H9 (cell line): ENCODE measurements at regions not wholly inside any gene's neighbourhood (a gene's known extent, or its start where the extent isn't known, plus 50 kb on each side); places are given as distances from the start of the nearest gene placed in this dataset.

Source experiments
- DNase-seq: peaks from one replicate; pipeline ENCODE4 v3.0.0-alpha.2; 2017
- H2AFZ ChIP-seq: one replicate; pipeline ENCODE4 v1.6.1; 2013; ENCODE audit warnings: mild to moderate bottlenecking, low read length, control low read depth, moderate library complexity
- H2AK5ac ChIP-seq: 2 replicates; pipeline ENCODE4 v1.6.1; 2013; ENCODE audit warnings: low read length, control low read depth, mixed read lengths; ENCODE audit not compliant: insufficient read length
- H2BK120ac ChIP-seq: one replicate; pipeline ENCODE4 v1.6.1; 2013; ENCODE audit warnings: low read depth, mild to moderate bottlenecking, low read length, control low read depth, inconsistent platforms; ENCODE audit not compliant: poor library complexity, severe bottlenecking
- H2BK12ac ChIP-seq: 2 replicates; pipeline ENCODE4 v1.6.1; 2013; ENCODE audit warnings: low read length, control low read depth, mixed read lengths, low read depth; ENCODE audit not compliant: insufficient read length
- H2BK15ac ChIP-seq: 2 replicates; pipeline ENCODE4 v1.6.1; 2013; ENCODE audit warnings: low read depth, low read length, control low read depth
- H2BK20ac ChIP-seq: one replicate; pipeline ENCODE4 v1.6.1; 2013; ENCODE audit warnings: low read depth, mild to moderate bottlenecking, low read length, control low read depth, inconsistent platforms; ENCODE audit not compliant: poor library complexity, severe bottlenecking
- H2BK5ac ChIP-seq: 2 replicates; pipeline ENCODE4 v1.6.1; 2013; ENCODE audit warnings: low read length, control low read depth, mixed read lengths; ENCODE audit not compliant: insufficient read length
- H3K14ac ChIP-seq: 2 replicates; pipeline ENCODE4 v1.6.1; 2013; ENCODE audit warnings: low read length, control low read depth; ENCODE audit not compliant: insufficient read depth
- H3K18ac ChIP-seq: 2 replicates; pipeline ENCODE4 v1.6.1; 2013; ENCODE audit warnings: low read depth, mild to moderate bottlenecking, mixed read lengths, low read length, control low read depth; ENCODE audit not compliant: insufficient read length
- H3K23ac ChIP-seq: 2 replicates; pipeline ENCODE4 v1.6.1; 2013; ENCODE audit warnings: low read length, control low read depth, mixed read lengths, low read depth; ENCODE audit not compliant: insufficient read length
- H3K23me2 ChIP-seq: 2 replicates; pipeline ENCODE4 v1.6.1; 2013; ENCODE audit warnings: low read depth, mild to moderate bottlenecking, mixed read lengths, low read length, control low read depth; ENCODE audit not compliant: insufficient read length, poor library complexity, severe bottlenecking
- H3K27ac ChIP-seq: 2 replicates; pipeline ENCODE4 v1.5.1; 2013; ENCODE audit warnings: low read length, control low read depth, mixed read lengths, low read depth; ENCODE audit not compliant: insufficient read length
- H3K27me3 ChIP-seq: 2 replicates; pipeline ENCODE4 v1.6.1; 2013; ENCODE audit warnings: low read length, control low read depth, inconsistent platforms; ENCODE audit not compliant: insufficient read depth
- H3K4ac ChIP-seq: 2 replicates; pipeline ENCODE4 v1.6.1; 2013; ENCODE audit warnings: low read depth, mild to moderate bottlenecking, control low read depth, inconsistent platforms, low read length, moderate library complexity
- H3K4me1 ChIP-seq: 2 replicates; pipeline ENCODE4 v1.6.1; 2013; ENCODE audit warnings: low read length, control low read depth, inconsistent platforms; ENCODE audit not compliant: insufficient read depth
- H3K4me2 ChIP-seq: 2 replicates; pipeline ENCODE4 v1.6.1; 2013; ENCODE audit warnings: low read length, control low read depth, mixed read lengths; ENCODE audit not compliant: insufficient read length, insufficient read depth
- H3K56ac ChIP-seq: 2 replicates; pipeline ENCODE4 v1.6.1; 2013; ENCODE audit warnings: low read depth, mild to moderate bottlenecking, mixed read lengths, low read length, control low read depth; ENCODE audit not compliant: insufficient read length
- H3K79me1 ChIP-seq: 2 replicates; pipeline ENCODE4 v1.6.1; 2013; ENCODE audit warnings: low read depth, mild to moderate bottlenecking, moderate library complexity, low read length, control low read depth, inconsistent platforms; ENCODE audit not compliant: insufficient read depth, poor library complexity, severe bottlenecking
- H3K79me2 ChIP-seq: 2 replicates; pipeline ENCODE4 v1.6.1; 2013; ENCODE audit warnings: low read length, control low read depth, inconsistent platforms; ENCODE audit not compliant: insufficient read depth
- H3K9ac ChIP-seq: 2 replicates; pipeline ENCODE4 v1.6.1; 2013; ENCODE audit warnings: low read length, control low read depth, mixed read lengths; ENCODE audit not compliant: insufficient read length; ENCODE audit errors: extremely low read depth
- H3K9me3 ChIP-seq: one replicate; pipeline ENCODE4 v1.6.1; 2013; ENCODE audit warnings: low read depth, low read length, inconsistent platforms; ENCODE audit not compliant: control insufficient read depth
- H3T11ph ChIP-seq: one replicate; pipeline ENCODE4 v1.6.1; 2013; ENCODE audit warnings: mild to moderate bottlenecking, low read length, control low read depth, inconsistent platforms
- H4K20me1 ChIP-seq: one replicate; pipeline ENCODE4 v1.6.1; 2013; ENCODE audit not compliant: control insufficient read depth, insufficient read length, insufficient read depth
- H4K5ac ChIP-seq: 2 replicates; pipeline ENCODE4 v1.6.1; 2013; ENCODE audit warnings: low read depth, mild to moderate bottlenecking, mixed read lengths, low read length, control low read depth; ENCODE audit not compliant: insufficient read length
- H4K8ac ChIP-seq: replicated peaks from 2 replicates; pipeline ENCODE4 v1.6.1; 2013; ENCODE audit warnings: low read length, control low read depth, mixed read lengths, low read depth; ENCODE audit not compliant: insufficient read length
- H4K91ac ChIP-seq: 2 replicates; pipeline ENCODE4 v1.6.1; 2013; ENCODE audit warnings: low read depth, mild to moderate bottlenecking, moderate library complexity, mixed read lengths, low read length, control low read depth; ENCODE audit not compliant: insufficient read length
- H3K27ac Mint-ChIP-seq, 3 experiments: 2 replicates in 2 of 3; 3 replicates in 1 of 3; pipeline ENCODE4 v1.8.0; 2020 to 2021; ENCODE audit warnings: mixed read lengths in 3 of 3, mild to moderate bottlenecking in 1 of 3, moderate library complexity in 1 of 3
- H3K27me3 Mint-ChIP-seq: 2 replicates; pipeline ENCODE4 v1.8.0; 2021; ENCODE audit warnings: low read depth, mild to moderate bottlenecking, moderate library complexity, mixed read lengths
- H3K36me3 Mint-ChIP-seq, 3 experiments: 2 replicates in 2 of 3; 3 replicates in 1 of 3; pipeline ENCODE4 v1.8.0; 2020 to 2021; ENCODE audit warnings: low read depth in 3 of 3, mixed read lengths in 3 of 3; ENCODE audit not compliant: insufficient read depth in 1 of 3
- H3K4me1 Mint-ChIP-seq, 2 experiments: 2 replicates each; pipeline ENCODE4 v1.8.0; 2020; ENCODE audit warnings: mixed read lengths in 2 of 2
- H3K4me3 Mint-ChIP-seq, 2 experiments: 2 replicates in 1 of 2; 3 replicates in 1 of 2; pipeline ENCODE4 v1.8.0; 2020 to 2021; ENCODE audit warnings: mild to moderate bottlenecking in 2 of 2, mixed read lengths in 2 of 2, moderate library complexity in 1 of 2
- H3K9me3 Mint-ChIP-seq, 2 experiments: 2 replicates in 1 of 2; 3 replicates in 1 of 2; pipeline ENCODE4 v1.8.0; 2020; ENCODE audit warnings: mild to moderate bottlenecking in 2 of 2, mixed read lengths in 2 of 2, moderate library complexity in 1 of 2
- CTCF ChIP-seq: fragments of 200-600 bp; sonication (generic); conservative IDR thresholded peaks from 3 replicates; pipeline ENCODE4 v1.8.0; 2021; ENCODE audit warnings: antibody characterized with exemption, mild to moderate bottlenecking
- whole genome bisulfite sequencing: extraction: QIAGEN DNeasy Blood & Tissue Kit; methylation state at CpG from one replicate; pipeline ENCODE4 v1.1.7; 2013; ENCODE audit warnings: missing lambda C conversion rate, low lambda C conversion rate, mixed read lengths; ENCODE audit not compliant: insufficient read length; ENCODE audit errors: extremely low coverage; 5-methylcytosine and 5-hydroxymethylcytosine counted together

- no peak overlapping the region for H2BK120ac ChIP-seq
- no peak overlapping the region for H3K56ac ChIP-seq
- DNase-seq, result no peak
- no peak overlapping the region for H3K4me3 Mint-ChIP-seq
- H3K4me1 Mint-ChIP-seq, result no peaks in the 10 kb centered on the region
- no peak overlapping the region for H3K9ac ChIP-seq
- WGBS, result no CpG with 5 or more reads among the region's 1 CpG
- H3K4ac ChIP-seq, result no peak overlapping the region
- no peak overlapping the region for H3K18ac ChIP-seq
- H3K27me3 ChIP-seq, result no peaks in the 10 kb centered on the region
- no peak for TF ChIP-seq CTCF
- H3K4me1 ChIP-seq, result no peaks in the 10 kb centered on the region
- no peaks in the 10 kb centered on the region for H3K27me3 Mint-ChIP-seq
- H2AFZ ChIP-seq, result no peak overlapping the region
- H2BK12ac ChIP-seq, result no peak overlapping the region
- H3K23ac ChIP-seq, result no peak overlapping the region
- no peak overlapping the region for H3T11ph ChIP-seq
- no peak overlapping the region for H2AK5ac ChIP-seq
- H2BK15ac ChIP-seq, result no peak overlapping the region
- no peak overlapping the region for H3K27ac Mint-ChIP-seq
- no peak overlapping the region for H4K8ac ChIP-seq
- no peak overlapping the region for H3K27ac ChIP-seq
- H3K4me2 ChIP-seq, result no peak overlapping the region
- no peak overlapping the region for H2BK20ac ChIP-seq
- no peaks in the 10 kb centered on the region for H3K23me2 ChIP-seq
- no peak overlapping the region for H4K91ac ChIP-seq
- H3K36me3 Mint-ChIP-seq, result no peaks in the 10 kb centered on the region
- no peak overlapping the region for H2BK5ac ChIP-seq
- no peaks in the 10 kb centered on the region for H4K20me1 ChIP-seq
- H3K79me2 ChIP-seq, result no peaks in the 10 kb centered on the region
- no peaks in the 10 kb centered on the region for H3K9me3 ChIP-seq
- peaks cover 0 to 3% of the 10 kb centered on the region in 2 experiments; a peak in 3 of 5 replicates for H3K9me3 Mint-ChIP-seq
- no peaks in the 10 kb centered on the region for H3K79me1 ChIP-seq
- H4K5ac ChIP-seq, result no peak overlapping the region
- H3K14ac ChIP-seq, result no peak overlapping the region
Measured at GRCh38 chr16:50989047-50989446, 162.0 kb downstream of the SALL1 start.
